CD4-positive, alpha-beta T cell treated with Interleukin-2 at 100 ng/mL for 4 hours (primary cell): ENCODE measurements at regions not wholly inside any gene's neighbourhood (a gene's known extent, or its start where the extent isn't known, plus 50 kb on each side); places are given as distances from the start of the nearest gene placed in this dataset.
"Not testable (repeated sequence)": the region's sequence is repeated elsewhere in the genome, so short reads cannot be mapped to it uniquely, and the experiment has no call there.

Experiments used
- DNase-seq: peaks from one replicate; pipeline ENCODE4 v3.0.0-alpha.2; 2020; ENCODE audit warnings: low spot score

GRCh38 chr3:145054055-145054454 lies 1082.4 kb downstream of the DIPK2A start:
- not testable (repeated sequence) for DNase-seq

- DNase-seq: no peak
Observed at GRCh38 chr3:145055375-145056076, 1083.9 kb downstream of the DIPK2A start.

GRCh38 chr3:145058483-145058882 lies 1086.9 kb downstream of the DIPK2A start:
- DNase-seq: no peak

- DNase-seq: no peak
Observed at GRCh38 chr3:145063616-145064015, 1092.0 kb downstream of the DIPK2A start.

GRCh38 chr3:145070795-145071194 lies 1090.2 kb downstream of the PLOD2 start:
- no peak for DNase-seq

GRCh38 chr3:145079436-145079835 lies 1081.5 kb downstream of the PLOD2 start:
- no peak for DNase-seq

GRCh38 chr3:145087038-145087437 lies 1073.9 kb downstream of the PLOD2 start:
- no peak for DNase-seq

- no peak for DNase-seq
Observed at GRCh38 chr3:145088917-145089316, 1072.1 kb downstream of the PLOD2 start.

- DNase-seq: no peak
Observed at GRCh38 chr3:145089337-145089736, 1071.6 kb downstream of the PLOD2 start.

- no peak for DNase-seq
Observed at GRCh38 chr3:145094355-145094941, 1066.5 kb downstream of the PLOD2 start.

- DNase-seq: not testable (repeated sequence)
Observed at GRCh38 chr3:145111141-145111540, 1049.8 kb downstream of the PLOD2 start.

- no peak for DNase-seq
Observed at GRCh38 chr3:145116769-145117168, 1044.2 kb downstream of the PLOD2 start.

- no peak for DNase-seq
Observed at GRCh38 chr3:145118303-145118702, 1042.7 kb downstream of the PLOD2 start.

GRCh38 chr3:145124900-145125678 lies 1035.9 kb downstream of the PLOD2 start:
- DNase-seq: no peak

GRCh38 chr3:145133281-145133680 lies 1027.7 kb downstream of the PLOD2 start:
- no peak for DNase-seq

- no peak for DNase-seq
Observed at GRCh38 chr3:145134738-145135137, 1026.2 kb downstream of the PLOD2 start.

GRCh38 chr3:145144361-145144760 lies 1016.6 kb downstream of the PLOD2 start:
- no peak for DNase-seq

GRCh38 chr3:145145461-145145860 lies 1015.5 kb downstream of the PLOD2 start:
- no peak for DNase-seq

GRCh38 chr3:145159640-145160039 lies 1001.3 kb downstream of the PLOD2 start:
- DNase-seq: no peak

GRCh38 chr3:145170121-145170520 lies 990.9 kb downstream of the PLOD2 start:
- no peak for DNase-seq

GRCh38 chr3:145175626-145176025 lies 985.4 kb downstream of the PLOD2 start:
- DNase-seq: no peak

- no peak for DNase-seq
Observed at GRCh38 chr3:145176907-145177306, 984.1 kb downstream of the PLOD2 start.

- no peak for DNase-seq
Observed at GRCh38 chr3:145177828-145178227, 983.2 kb downstream of the PLOD2 start.
